ENCODE measurements at regions not wholly inside any gene's neighbourhood (a gene's known extent, or its start where the extent isn't known, plus 50 kb on each side); places are given as distances from the start of the nearest gene placed in this dataset.

DNA sequence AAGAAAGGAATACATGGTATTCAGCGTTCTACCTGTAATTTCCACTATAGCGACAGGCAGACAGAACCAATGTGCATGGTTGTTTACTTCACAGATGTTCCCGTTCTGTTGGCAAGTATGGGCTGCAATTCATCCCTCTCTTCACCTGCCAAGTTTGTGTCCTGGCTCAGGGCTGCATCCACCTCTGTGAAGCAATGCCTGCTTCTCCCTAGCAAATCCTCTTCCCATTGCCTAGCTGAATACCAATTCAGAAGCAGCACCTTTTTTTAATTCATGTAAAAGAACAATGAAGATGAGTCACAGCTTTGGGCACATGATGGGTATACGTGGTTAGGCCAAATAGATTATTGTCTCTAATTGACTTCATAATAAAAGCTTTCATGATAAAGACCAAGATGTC is 54.7 kb upstream of the LRATD1 start:
- TF ChIP-seq ZNF561 (CRISPR knock-in tag; conservative IDR thresholded peaks at IDR 0.05) = no peak
- no peak for TF ChIP-seq BHLHE40 (IDR thresholded peaks at IDR 0.05; ENCODE audit: low read length)
- TF ChIP-seq, protein P1, sequence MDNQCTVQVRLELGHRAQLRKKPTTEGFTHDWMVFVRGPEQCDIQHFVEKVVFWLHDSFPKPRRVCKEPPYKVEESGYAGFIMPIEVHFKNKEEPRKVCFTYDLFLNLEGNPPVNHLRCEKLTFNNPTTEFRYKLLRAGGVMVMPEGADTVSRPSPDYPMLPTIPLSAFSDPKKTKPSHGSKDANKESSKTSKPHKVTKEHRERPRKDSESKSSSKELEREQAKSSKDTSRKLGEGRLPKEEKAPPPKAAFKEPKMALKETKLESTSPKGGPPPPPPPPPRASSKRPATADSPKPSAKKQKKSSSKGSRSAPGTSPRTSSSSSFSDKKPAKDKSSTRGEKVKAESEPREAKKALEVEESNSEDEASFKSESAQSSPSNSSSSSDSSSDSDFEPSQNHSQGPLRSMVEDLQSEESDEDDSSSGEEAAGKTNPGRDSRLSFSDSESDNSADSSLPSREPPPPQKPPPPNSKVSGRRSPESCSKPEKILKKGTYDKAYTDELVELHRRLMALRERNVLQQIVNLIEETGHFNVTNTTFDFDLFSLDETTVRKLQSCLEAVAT (IDR thresholded peaks at IDR 0.05) = no peak
- no peak for TF ChIP-seq SMAD1 (IDR thresholded peaks at IDR 0.05; ENCODE audit: low read depth, low read length, partially characterized antibody)
